ENCODE measurements at regions not wholly inside any gene's neighbourhood (a gene's known extent, or its start where the extent isn't known, plus 50 kb on each side); places are given as distances from the start of the nearest gene placed in this dataset.

- intact Hi-C loops (cut with micrococcal nuclease; ENCODE audit: unreplicated experiment): no loop called here
- H3K4me1 Mint-ChIP-seq (ENCODE audit: low read depth, unreplicated experiment): no peaks in the 10 kb centered on the region
Observed at GRCh38 chr14:99001241-99001640, 270.8 kb downstream of the BCL11B start.

GRCh38 chr14:99003646-99004045 is 268.4 kb downstream of the BCL11B start:
- H3K27ac Mint-ChIP-seq (ENCODE audit: unreplicated experiment): no peak overlapping the region
- H3K36me3 Mint-ChIP-seq (ENCODE audit: insufficient read depth, unreplicated experiment): no peaks in the 10 kb centered on the region
- intact Hi-C loops (cut with micrococcal nuclease; ENCODE audit: unreplicated experiment): no loop called here
- no peaks in the 10 kb centered on the region for H3K4me1 Mint-ChIP-seq (ENCODE audit: low read depth, unreplicated experiment)
- H3K4me3 ChIP-seq (ENCODE audit: low read depth, low read length): no peak overlapping the region
- no peak for TF ChIP-seq CTCF (IDR thresholded peaks at IDR 0.05; ENCODE audit: insufficient read depth in 1 of 2, low read depth in 1 of 2, low read length in 1 of 2, severe bottlenecking in 1 of 2, unreplicated experiment in 1 of 2)
- H3K4me3 Mint-ChIP-seq (ENCODE audit: unreplicated experiment): no peak overlapping the region
- no peaks in the 10 kb centered on the region for H3K9me3 Mint-ChIP-seq (ENCODE audit: unreplicated experiment)
- POLR2A ChIA-PET: no interaction called here
- no peaks in the 10 kb centered on the region for H3K27me3 ChIP-seq (replicated peaks; ENCODE audit: control insufficient read depth, insufficient read depth, low read length)
- CTCF ChIA-PET: no interaction called here
- DNase-seq: no peak
- no TSS peak for BruUV-seq (replicated peaks)
- no peaks in the 10 kb centered on the region for H3K9me3 ChIP-seq
- peaks cover 5% of the 10 kb centered on the region for H3K27me3 Mint-ChIP-seq (ENCODE audit: insufficient read depth, unreplicated experiment)
- H3K36me3 ChIP-seq (ENCODE audit: control insufficient read depth, insufficient read depth, low read length): no peaks in the 10 kb centered on the region
- no peaks in the 10 kb centered on the region for H3K4me1 ChIP-seq

More at GRCh38 chr14:99001241-99001640, 270.8 kb downstream of the BCL11B start:
- no peak for DNase-seq
- no peaks in the 10 kb centered on the region for H3K9me3 ChIP-seq
- Mint-ChIP-seq H3K36me3 (ENCODE audit: insufficient read depth, unreplicated experiment) (no peaks in the 10 kb centered on the region), H3K27ac (ENCODE audit: unreplicated experiment) (no peak overlapping the region), H3K4me3 (ENCODE audit: unreplicated experiment) (no peak overlapping the region), H3K9me3 (ENCODE audit: unreplicated experiment) (no peaks in the 10 kb centered on the region), H3K27me3 (ENCODE audit: insufficient read depth, unreplicated experiment) (peaks cover 5% of the 10 kb centered on the region)
- BruUV-seq (replicated peaks): no TSS peak
- H3K36me3 ChIP-seq (ENCODE audit: control insufficient read depth, insufficient read depth, low read length): no peaks in the 10 kb centered on the region
- H3K4me3 ChIP-seq (ENCODE audit: low read depth, low read length): no peak overlapping the region
- no peak for TF ChIP-seq CTCF (IDR thresholded peaks at IDR 0.05; ENCODE audit: insufficient read depth in 1 of 2, low read depth in 1 of 2, low read length in 1 of 2, severe bottlenecking in 1 of 2, unreplicated experiment in 1 of 2)
- ChIA-PET CTCF (no interaction called here), POLR2A (no interaction called here)
- no peaks in the 10 kb centered on the region for H3K27me3 ChIP-seq (replicated peaks; ENCODE audit: control insufficient read depth, insufficient read depth, low read length)
- no peaks in the 10 kb centered on the region for H3K4me1 ChIP-seq

- TF ChIP-seq CTCF (IDR thresholded peaks at IDR 0.05; ENCODE audit: insufficient read depth in 1 of 2, low read depth in 1 of 2, low read length in 1 of 2, severe bottlenecking in 1 of 2, unreplicated experiment in 1 of 2): no peak
- peaks cover 5% of the 10 kb centered on the region for H3K27me3 Mint-ChIP-seq (ENCODE audit: insufficient read depth, unreplicated experiment)
- no peak overlapping the region for H3K27ac Mint-ChIP-seq (ENCODE audit: unreplicated experiment)
- no peaks in the 10 kb centered on the region for H3K27me3 ChIP-seq (replicated peaks; ENCODE audit: control insufficient read depth, insufficient read depth, low read length)
- intact Hi-C loops (cut with micrococcal nuclease; ENCODE audit: unreplicated experiment): no loop called here
- H3K4me3 ChIP-seq (ENCODE audit: low read depth, low read length): no peak overlapping the region
- ChIA-PET CTCF (no interaction called here), POLR2A (no interaction called here)
- H3K9me3 Mint-ChIP-seq (ENCODE audit: unreplicated experiment): no peaks in the 10 kb centered on the region
- no peaks in the 10 kb centered on the region for H3K4me1 Mint-ChIP-seq (ENCODE audit: low read depth, unreplicated experiment)
- H3K4me1 ChIP-seq: no peaks in the 10 kb centered on the region
- H3K36me3 ChIP-seq (ENCODE audit: control insufficient read depth, insufficient read depth, low read length): no peaks in the 10 kb centered on the region
- H3K9me3 ChIP-seq: no peaks in the 10 kb centered on the region
- BruUV-seq (replicated peaks): no TSS peak
- no peak overlapping the region for H3K4me3 Mint-ChIP-seq (ENCODE audit: unreplicated experiment)
- no peaks in the 10 kb centered on the region for H3K36me3 Mint-ChIP-seq (ENCODE audit: insufficient read depth, unreplicated experiment)
- DNase-seq: no peak
Observed at GRCh38 chr14:99004112-99004511, 267.9 kb downstream of the BCL11B start.

All from Caco-2 (cell line).